GM12864 (cell line): ENCODE measurements at regions not wholly inside any gene's neighbourhood (a gene's known extent, or its start where the extent isn't known, plus 50 kb on each side); places are given as distances from the start of the nearest gene placed in this dataset.

Experiments used
- DNase-seq: peaks from one replicate; pipeline ENCODE4 v3.0.0-alpha.2; 2011; ENCODE audit warnings: low read depth
- H3K4me3 ChIP-seq: 2 replicates; pipeline ENCODE4 v1.5.1; 2011; ENCODE audit warnings: mild to moderate bottlenecking, low read depth, low read length, control low read depth
- TF ChIP-seq, protein P1 (sequence below): IDR thresholded peaks from 2 replicates; pipeline ENCODE4 v1.5.1; 2011; ENCODE audit warnings: low read depth, mild to moderate bottlenecking, moderate library complexity, low read length, control low read depth, inconsistent platforms; ENCODE audit errors: missing control alignments

DNA sequence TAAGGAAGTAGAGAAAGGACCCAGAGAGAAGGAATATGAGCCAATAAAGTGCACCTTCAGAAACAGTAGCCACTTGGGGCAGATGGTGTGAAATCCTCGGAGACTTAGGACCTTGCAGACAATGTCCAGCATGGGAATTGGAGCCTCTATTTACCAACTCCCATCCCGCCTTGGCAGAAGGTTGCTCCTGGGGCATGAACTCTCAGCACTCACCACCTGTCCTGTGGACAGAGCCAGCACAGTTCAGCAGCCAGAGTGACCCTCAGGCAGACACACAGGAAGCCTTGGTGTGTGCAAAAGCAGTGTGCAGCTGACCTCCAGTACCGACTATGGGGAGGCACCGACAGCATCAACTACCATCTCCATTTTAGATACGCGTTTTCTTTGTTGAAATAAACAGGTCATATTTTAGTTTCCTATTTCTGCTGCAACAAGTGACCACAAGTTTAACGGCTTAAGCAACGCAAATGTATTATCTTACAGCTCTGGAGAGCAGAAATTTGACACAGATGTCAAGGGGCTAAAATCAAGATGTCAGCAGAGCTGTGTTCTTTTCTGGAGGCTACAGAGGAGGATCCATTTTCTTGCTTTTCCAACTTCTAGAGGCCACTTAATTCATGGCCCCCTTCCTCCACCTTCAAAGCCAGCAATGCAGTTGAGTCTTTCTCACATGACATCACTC is 428.1 kb downstream of the MED13L start:
- TF ChIP-seq, protein P1, sequence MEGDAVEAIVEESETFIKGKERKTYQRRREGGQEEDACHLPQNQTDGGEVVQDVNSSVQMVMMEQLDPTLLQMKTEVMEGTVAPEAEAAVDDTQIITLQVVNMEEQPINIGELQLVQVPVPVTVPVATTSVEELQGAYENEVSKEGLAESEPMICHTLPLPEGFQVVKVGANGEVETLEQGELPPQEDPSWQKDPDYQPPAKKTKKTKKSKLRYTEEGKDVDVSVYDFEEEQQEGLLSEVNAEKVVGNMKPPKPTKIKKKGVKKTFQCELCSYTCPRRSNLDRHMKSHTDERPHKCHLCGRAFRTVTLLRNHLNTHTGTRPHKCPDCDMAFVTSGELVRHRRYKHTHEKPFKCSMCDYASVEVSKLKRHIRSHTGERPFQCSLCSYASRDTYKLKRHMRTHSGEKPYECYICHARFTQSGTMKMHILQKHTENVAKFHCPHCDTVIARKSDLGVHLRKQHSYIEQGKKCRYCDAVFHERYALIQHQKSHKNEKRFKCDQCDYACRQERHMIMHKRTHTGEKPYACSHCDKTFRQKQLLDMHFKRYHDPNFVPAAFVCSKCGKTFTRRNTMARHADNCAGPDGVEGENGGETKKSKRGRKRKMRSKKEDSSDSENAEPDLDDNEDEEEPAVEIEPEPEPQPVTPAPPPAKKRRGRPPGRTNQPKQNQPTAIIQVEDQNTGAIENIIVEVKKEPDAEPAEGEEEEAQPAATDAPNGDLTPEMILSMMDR = no peak
- no peak overlapping the region for H3K4me3 ChIP-seq

DNA sequence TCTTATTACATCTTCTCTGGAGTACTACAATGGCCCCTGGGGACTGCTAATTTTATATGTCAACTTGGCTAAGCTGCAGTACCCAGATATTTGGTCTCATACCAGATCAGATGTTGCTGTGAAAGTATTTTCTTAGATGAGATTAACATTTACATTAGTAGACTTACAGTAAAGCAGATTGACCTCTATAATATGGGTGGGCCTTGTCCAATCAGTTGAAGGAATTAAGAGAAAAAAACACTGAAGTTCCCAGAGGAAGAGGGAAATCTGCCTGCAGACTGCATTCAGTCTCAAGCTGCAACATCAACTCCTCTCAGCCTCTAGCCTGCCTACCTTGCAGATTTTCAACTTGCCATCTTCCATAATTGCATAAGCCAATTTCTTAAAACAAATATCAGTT is 430.1 kb downstream of the MED13L start:
- H3K4me3 ChIP-seq = no peak overlapping the region
- DNase-seq = no peak
- TF ChIP-seq, protein P1 = no peak

More for the DNA sequence above, 428.1 kb downstream of the MED13L start:
- DNase-seq = no peak

DNA sequence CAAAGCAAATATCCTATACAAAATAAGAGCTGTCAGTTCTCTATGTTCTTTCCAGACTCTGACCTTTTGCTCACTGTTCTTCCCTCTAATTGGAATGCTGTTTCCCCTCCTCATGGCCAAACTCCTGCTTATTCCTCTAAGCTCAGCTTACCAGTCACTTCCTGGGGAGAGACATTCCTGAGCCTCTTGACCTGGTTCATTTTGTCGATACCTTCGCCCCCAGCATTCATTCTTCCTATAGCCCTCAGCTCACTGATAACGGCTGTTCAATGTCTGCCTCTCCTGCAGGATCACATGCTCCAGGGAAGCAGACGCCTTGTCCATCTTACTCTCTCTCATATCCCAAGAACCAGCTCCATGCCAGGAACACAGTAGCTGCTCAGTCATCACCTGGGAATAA is 431.0 kb downstream of the MED13L start:
- TF ChIP-seq, protein P1 = no peak
- DNase-seq = no peak
- H3K4me3 ChIP-seq = no peak overlapping the region

DNA sequence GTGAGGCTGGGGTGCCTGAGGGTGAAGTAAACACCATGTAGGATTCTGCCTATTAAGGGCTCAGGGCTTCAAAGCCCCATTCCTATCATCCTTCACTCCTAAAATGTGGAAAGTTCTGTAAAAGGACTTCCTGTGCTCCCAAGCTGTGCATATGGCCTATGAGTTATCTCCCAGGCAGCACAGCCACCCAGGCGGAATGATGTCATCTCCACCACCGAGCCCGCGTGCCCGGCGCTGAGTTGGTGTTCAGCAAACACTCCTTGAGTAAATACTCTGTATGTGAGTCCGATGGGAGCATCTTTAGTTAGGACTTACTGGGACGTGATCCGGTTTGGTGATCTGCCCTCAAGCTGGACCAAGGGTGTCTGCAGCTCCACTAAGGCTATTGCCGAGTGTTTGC is 437.3 kb downstream of the MED13L start:
- TF ChIP-seq, protein P1 = no peak
- no peak overlapping the region for H3K4me3 ChIP-seq
- no peak for DNase-seq

DNA sequence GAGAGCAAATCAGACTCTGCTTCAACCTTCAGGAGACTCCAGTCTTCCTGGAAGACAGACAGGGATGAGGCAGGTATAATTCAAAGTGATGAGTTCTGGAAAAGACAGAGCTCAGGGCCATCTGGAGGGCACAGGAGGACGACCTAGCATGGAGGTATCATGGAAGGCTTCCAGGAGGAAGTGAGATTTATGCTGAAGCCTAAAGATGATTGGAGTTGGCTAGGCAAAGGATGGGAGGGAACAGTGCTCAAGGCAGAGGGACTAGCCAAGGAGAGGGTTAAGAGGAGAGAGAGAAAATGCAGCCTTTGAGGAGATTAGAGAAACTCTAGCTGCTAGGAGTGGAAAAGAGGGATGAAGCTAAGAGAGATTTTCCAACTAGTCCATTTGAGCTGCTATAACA is 438.5 kb downstream of the MED13L start:
- TF ChIP-seq, protein P1 = no peak
- H3K4me3 ChIP-seq = no peak overlapping the region
- DNase-seq = no peak

DNA sequence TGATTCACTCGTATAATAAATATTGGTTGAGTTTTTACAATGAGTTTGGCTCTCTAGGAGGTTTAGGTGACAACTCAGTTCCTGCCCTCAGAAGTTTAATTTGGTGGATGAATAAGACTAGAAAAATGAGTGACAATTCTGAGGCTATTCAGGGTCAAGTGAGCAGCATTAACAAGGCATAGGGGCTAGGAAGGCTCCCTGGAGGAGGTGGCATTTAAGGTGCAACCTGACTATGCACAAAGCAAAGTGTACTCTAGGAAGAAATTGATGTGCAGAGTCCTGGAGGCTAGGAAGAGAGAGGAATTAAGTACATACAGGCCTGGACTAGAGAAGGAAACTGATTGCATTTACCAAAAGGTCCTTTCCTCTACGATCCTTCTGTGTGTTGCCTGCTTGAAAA is 440.3 kb downstream of the MED13L start:
- no peak for DNase-seq
- H3K4me3 ChIP-seq = no peak overlapping the region
- TF ChIP-seq, protein P1 = no peak

DNA sequence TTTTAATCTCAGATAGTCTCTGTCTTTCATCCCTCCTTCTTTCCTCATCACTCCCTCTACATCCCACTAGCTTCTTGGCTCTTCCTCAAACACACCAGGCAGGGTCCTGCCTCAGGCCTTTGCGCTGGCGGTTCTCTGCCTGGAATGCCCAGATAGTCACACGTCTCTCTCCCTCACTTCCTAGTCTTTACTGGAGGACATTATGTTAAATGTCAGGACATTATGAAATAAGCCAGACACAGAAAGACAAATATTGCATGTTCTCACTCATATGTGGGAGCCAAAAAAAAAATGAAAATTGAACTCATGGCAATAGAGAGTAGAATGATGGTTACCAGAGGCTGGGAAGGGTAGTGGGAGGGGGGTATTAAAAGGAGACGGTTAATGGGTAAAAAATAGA is 442.0 kb downstream of the MED13L start:
- no peak for DNase-seq
- TF ChIP-seq, protein P1 = no peak
- no peak overlapping the region for H3K4me3 ChIP-seq
